HG03342 (cell line): ENCODE measurements at regions not wholly inside any gene's neighbourhood (a gene's known extent, or its start where the extent isn't known, plus 50 kb on each side); places are given as distances from the start of the nearest gene placed in this dataset.
"Not testable (repeated sequence)": the region's sequence is repeated elsewhere in the genome, so short reads cannot be mapped to it uniquely, and the experiment has no call there.

ENCODE experiments used
- ATAC-seq: cut with Tn5 transposase; IDR thresholded peaks from one replicate; pipeline ENCODE4 v1.9.1; 2021; ENCODE audit warnings: mild to moderate bottlenecking, moderate library complexity; ENCODE audit not compliant: unreplicated experiment

DNA sequence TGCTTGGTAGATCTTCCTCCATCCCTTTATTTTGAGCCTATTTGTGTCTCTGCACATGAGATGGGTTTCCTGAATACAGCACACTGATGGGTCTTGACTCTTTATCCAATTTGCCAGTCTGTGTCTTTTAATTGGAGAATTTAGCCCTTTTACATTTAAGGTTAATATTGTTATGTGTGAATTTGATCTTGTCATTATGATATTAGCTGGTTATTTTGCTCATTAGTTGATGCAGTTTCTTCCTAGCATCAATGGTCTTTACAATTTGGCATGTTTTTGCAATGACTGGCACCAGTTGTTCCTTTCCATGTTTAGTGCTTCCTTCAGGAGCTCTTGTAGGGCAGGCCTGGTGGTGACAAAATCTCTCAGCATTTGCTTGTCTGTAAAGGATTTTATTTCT lies 72.4 kb downstream of the HNRNPD start:
- not testable (repeated sequence) for ATAC-seq

DNA sequence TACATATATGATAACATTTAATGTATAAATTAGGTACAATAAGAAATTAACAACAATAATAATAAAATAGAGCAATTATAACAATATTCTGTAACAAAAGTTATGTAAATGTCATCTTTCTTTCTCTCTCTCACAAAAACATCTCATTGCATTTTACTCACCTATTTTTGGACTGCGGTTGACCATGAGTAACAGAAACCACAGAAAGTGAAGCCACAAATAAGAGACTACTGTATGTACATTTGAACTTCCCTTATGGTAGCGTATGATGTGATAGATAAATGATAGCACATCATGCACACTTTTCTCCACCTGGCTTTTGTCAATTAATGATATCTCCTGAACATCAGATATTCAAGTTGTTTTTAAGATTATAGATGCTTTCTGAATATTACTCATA lies 80.5 kb downstream of the HNRNPD start:
- peak; percentile 99 for ATAC-seq

DNA sequence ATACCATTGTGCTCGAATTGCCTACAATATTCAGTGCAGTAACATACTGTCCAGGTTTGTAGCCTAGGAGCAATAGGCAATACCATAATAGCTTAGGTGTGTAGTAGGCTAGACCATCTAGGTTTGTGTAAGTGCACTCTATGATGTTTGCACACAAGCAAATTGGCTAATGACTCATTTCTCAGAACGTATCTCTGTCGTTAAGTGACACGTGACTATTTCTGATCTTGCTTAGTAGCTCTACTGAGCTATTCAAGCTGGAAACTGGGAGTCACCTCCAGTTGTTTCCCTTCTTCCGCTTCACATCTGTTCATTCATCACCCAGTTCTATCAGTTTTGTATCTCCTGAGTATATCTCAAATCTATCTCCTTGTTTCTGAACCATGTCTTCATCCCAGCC lies 86.1 kb downstream of the HNRNPD start:
- no peak for ATAC-seq

DNA sequence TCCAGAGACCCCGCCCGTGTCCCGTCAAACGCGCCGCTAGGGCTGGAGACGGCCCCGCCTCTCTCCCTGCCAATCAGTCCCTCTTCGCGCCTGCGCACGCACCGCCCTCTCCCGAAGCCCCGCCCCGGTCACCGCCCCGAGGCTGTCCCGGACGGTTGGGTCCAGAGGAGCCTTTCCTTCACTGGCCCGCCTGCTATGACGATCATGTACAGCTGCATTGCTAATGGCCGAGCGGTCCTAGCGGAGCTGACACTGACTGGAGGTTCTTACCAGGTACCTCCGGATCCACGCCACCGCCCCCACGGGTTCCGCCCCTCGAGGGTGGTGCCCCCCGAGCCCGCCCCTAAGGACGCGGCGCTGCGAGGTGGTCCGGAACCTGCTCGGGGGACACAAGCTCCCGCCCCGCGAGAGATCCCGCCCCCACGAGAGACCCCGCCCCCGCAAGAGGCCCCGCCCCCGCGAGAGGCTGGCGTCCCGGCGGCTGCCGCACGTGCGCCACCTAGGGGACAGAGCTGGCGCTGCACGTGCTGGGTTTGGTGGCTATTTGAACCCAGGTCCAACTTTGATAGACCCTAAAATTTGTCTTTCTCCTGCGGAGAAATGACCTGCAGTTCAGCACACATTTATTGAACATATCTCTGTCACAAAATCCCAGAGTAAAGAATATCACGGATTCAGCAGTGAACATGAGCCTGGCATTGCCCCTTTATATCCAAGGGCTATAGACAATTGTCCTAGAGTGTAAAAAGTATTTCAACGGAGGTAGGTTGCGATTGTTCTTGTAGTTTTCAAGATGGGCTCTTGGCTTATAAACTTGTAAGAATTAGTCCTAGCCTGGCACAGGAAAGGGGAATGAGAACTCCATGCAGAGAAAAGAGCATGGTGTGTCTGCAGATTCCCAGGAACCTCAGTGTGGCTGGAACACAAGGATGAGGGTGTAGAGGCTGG lies 88.7 kb downstream of the HNRNPD start:
- peak; percentile 100 for ATAC-seq

DNA sequence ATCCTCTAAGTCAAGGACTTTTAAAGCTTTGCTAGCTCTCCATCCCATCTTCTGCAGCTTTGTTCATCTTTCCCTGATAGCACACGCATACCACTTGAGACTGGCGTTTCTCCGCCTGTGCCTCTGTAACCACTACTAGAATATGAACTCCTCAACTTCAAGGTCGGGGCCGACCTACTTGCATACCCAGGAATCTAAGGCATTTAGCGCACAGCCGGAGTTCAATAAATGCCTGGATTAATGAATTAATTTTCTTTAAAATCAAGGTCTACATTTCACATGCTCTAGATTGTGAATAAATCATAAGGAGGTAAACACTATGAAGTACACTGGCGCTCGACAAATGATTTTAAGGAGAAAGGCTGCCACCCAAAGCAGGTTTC lies 89.3 kb downstream of the HNRNPD start:
- no peak for ATAC-seq

DNA sequence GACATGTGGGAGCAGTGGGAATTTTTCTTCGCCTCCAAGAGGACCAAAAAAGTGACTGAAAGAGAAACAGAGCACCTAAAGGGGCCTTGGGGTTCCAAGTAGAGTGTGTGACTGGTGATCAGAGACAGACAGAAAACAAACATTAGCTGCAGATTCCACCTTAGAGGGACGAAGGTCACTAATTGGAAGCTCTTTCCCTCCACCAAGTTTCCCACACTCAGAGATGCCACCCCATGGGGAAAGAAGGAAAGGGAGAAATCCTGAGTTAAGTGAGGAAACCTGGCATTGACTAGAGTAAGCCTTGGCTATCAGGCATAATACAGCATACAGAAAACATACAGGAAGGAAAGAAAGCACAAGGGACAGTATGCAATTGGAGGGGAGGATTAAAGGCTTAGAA lies 90.9 kb downstream of the HNRNPD start:
- ATAC-seq: no peak

DNA sequence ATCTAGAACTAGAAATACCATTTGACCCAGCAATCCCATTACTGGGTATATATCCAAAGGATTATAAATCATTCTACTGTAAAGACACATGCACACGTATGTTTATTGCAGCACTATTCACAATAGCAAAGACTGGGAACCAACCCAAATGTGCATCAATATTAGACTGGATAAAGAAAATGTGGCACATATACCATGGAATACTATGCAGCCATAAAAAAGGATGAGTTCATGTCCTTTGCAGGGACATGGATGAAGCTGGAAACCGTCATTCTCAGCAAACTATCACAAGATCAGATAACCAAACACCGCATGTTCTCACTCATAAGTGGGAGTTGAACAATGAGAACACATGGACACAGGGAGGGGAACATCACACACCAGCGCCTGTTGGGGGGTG lies 94.2 kb downstream of the HNRNPD start:
- not testable (repeated sequence) for ATAC-seq

DNA sequence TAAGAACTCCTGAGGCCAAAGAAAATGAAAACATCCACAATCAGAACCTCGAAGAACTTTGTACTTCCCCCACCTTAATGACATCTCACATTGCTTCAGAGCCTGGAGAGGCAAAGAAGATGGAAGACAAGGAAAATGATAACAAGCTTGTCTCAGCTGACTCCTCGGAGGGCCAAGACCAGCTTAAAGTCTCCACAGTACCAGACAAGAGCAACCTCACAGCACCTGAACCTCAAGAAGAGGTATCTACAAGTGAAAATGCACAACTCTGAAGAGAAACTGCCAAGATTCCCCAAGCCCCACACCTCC lies 97.5 kb downstream of the HNRNPD start:
- no peak for ATAC-seq

DNA sequence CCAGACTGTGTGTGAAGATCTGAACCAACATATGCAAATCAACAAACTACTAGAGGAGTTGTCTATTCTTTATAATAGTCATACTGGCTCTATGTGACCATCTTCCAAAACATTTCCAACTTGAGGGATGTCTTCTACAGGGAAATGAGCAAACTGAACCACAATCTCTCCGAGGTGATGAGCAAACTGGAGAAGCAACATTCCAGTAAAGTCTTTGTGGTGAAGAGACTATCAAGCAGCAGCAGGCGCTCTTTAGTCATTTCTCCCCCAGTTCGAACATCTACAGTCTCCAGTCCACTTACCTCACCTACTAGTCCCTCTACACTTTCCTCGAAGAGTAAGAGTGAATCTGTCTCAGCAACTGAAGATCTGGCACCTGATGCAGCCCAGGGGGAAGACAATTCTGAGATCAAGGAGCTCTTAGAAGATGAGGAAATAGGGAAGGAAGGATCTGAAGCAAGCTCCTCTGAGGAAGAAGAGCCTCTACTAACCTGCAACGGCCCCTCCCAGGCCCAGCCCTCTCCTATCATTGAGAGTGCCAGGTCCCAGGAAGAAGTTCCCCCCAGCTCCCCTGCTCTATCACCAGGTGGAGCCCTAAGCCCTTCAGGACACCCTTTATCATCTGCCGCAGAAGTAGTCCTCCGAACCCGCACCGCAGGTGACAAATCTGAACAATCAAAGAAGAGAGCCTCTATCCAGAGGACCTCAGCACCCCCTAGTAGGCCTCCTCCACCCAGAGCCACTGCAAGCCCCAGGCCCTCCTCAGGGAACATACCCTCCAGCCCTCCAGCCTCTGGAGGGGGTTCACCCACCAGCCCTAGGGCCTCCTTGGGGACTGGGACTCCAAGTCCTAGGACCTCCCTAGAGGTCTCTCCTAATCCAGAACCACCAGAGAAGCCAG lies 98.1 kb downstream of the HNRNPD start:
- no peak for ATAC-seq

DNA sequence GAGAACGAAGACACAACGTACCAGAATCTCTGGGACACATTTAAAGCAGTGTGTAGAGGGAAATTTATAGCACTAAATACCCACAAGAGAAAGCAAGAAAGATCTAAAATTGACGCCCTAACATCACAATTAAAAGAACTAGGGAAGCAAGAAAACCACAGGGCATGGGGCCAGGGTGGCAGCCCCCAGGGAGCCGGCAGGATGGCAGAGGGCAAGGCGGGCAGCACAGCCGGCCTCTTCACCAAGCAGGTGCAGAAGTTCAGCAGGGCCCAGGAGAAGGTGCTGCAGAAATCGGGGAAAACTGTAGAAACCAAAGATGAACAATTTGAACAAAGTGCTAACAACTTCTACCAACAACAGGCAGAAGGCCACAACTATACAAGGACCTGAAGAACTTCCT lies 99.1 kb downstream of the HNRNPD start:
- ATAC-seq: not testable (repeated sequence)

DNA sequence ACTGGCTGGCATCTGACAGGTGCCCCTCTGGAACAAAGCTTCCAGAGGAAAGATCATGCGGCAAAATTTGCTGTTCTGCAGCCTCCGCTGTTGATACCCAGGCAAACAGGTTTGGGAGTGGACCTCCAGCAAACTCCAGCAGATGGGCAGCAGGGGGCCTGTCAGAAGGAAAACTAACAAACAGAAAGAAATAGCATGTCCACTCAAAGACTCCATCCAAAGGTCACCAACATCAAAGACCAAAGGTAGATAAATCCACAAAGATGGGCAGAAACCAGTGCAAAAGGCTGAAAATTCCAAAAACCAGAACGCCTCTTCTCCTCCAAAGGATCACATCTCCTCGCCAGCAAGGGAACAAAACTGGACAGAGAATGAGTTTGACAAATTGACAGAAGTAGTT lies 101.3 kb downstream of the HNRNPD start:
- ATAC-seq: not testable (repeated sequence)

DNA sequence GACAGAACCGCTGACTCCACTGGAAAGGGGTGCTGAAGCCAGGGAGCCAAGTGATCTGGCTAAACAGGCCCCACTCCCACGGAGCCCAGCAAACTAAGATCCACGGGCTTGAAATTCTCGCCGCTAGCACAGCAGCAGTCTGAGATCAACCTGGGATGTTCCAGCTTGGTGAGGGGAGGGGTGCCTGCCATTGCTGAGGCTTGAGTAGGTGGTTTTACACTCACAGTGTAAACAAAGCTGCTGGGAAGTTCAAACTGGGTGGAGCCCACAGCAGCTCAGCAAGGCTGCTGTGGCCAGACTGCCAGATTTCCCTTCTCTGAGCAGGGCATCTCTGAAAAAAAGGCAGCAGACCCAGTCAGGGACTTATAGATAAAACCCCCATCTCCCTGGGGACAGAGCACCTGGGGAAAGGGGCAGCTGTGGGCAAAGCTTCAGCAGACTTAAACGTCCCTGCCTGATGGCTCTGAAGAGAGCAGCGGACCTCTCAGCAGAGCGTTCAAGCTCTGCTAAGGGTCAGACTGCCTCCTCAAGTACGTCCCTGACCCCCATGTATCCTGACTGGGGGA lies 101.8 kb downstream of the HNRNPD start:
- not testable (repeated sequence) for ATAC-seq

DNA sequence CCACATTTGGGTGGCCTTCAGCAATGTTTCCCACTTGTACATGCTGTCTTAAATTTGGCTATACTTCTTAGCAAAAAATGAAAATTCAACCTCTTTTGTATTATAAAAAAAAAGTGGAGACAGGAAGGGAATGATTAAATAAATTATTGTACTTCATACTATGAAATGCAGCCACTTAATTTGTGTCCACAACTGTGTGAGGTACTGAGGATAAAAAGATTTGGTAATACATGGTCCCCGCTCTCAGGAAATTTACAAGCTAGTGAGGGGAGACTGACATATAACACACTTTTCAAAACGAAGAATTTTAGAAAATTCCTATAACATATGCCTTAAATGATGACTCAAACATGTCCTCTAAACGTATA lies 105.0 kb downstream of the HNRNPD start:
- no peak for ATAC-seq

DNA sequence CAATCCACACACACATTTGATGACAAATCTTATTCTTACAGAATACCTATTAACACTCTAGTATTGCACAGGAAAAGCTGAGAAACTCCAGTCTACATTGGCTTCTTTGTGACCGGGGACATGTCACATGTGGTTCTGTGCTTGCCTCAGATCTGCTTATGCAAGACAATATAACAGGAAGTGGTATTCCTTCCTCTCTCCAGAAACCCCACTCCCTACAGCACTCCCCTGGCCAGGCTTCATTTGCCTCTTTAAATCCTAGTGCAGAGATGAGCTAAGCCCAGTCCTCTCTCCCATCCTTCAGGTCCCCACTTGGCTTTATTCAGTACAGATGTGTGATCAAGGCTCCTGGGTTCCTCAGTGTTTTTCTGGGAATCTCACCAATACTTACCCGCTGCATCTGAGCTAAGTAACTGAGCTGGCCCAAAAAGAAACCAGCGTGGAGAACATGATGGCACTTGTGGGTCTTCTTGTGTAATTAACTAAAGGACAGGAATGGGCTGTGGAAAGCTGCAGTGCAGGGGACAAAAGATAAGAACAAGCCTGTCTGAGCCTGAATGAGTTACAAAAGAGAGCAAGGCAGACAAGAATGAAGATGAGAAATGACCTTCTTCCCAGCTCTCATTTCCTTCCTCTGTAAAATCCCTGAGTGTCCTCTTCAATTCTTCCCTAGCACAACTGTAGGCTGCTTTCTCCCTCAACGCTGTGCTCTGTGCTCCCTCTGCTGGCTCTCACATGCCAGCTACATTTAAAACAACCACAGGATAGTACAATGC lies 105.6 kb downstream of the HNRNPD start:
- peak; percentile 82 for ATAC-seq

DNA sequence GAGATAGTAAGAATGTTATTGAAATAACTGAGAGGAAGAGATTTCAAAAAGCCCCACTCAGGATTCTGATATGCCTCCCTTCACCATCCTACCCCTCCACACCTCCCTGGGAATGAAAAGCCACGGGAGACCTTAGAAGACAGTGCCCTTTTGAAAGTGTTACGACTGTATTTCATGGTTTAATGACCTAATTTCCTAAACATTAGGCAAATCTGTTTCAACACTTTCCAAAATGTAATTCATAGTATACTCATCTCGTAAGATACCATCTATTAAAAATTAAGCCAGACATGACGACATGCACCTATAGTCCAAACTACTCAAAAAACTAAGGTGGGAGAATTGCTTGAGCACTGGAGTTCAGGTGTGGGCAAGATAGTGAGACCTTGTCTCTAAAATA lies 106.3 kb downstream of the HNRNPD start:
- no peak for ATAC-seq

DNA sequence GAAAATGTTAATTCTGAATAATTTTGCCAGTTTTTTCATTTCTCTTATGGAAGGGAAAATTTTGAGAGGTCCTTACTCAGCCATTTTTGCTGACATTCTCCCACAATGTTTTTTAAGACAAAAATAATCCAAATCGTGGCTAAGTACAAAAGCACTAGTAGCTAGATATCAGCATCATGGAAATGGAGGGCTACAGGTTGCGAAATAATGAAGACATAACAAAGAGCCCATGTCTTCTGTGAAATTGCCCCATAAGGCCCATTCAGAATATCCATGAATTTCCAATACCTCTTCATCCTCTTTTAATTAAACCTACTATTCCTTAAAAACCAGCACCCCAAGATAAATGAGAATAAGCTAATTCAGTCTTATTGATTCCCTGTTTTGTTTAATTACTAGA lies 107.4 kb downstream of the HNRNPD start:
- no peak for ATAC-seq

DNA sequence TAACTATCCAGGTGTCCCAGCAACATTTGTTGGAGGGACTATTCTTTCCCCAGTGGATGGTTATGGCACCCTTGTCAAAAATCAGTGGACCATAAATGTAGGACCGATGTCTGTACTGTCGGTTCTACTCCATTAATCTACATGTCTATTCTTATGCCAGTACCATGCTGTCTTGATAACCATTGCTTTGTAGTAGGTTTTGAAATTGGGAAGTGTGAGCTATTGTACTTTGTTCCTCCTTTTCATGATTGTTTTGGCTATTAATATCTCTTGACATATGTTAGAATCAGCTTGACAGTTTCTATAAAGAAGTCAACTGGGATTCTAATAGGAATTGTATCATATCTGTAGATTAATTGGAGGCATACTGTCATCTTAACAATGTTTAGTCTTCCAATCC lies 112.7 kb downstream of the HNRNPD start:
- no peak for ATAC-seq

DNA sequence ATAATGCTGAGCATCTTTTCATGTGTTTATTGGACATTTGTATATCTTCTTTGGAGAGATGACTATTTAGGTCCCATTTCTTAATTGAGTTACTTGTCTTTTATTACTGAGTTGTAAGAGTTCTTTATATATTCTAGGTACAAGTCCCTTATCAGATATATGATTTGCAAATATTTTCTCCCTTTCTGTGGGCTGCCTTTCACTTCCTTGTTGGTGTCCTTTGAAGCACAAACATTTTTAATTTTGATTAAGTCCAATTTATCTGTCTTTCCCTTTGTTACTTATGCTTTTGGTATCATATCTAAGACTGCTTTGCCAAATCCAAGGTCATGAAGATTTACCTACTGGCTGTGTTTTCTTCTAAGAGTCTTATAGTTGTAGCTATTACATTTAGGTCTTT lies 113.2 kb downstream of the HNRNPD start:
- ATAC-seq: no peak

DNA sequence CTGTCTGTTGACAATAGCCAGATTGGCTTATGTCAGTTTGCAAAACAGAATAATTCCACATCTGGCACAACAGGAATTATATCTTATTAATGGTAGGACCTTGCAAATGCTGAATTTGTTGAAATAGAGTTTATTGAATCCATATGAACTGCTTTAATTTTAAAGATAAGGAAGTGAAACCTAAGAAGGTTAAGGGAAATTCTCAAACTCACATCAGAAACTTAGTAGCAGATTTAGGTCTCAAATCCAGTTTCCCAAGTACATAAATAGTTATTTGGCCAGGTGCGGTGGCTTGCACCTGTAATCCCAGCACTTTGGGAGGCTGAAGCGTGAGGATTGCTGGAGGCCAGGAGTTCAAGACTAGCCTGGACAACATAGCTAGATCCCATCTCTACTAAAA lies 117.1 kb downstream of the HNRNPD start:
- no peak for ATAC-seq

DNA sequence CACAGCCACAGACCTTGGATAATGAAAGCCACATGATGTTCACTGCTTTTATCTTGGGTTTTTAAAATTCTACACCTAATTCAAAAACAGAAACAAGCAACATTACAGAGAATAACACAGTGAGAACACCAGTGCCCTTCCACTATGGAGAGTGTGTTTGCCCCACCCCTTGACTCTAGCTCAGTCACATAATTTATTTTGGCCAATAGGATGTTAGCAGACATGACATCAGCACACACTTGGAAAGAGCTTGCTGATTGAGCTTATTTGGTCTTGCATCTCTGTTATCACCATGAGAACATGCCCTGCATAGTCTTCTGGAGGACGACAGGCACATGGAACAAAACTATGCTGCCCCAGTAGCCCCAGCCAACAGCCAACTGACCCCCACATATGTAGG lies 118.1 kb downstream of the HNRNPD start:
- ATAC-seq: no peak
